ENCODE measurements at regions not wholly inside any gene's neighbourhood (a gene's known extent, or its start where the extent isn't known, plus 50 kb on each side); places are given as distances from the start of the nearest gene placed in this dataset.

DNA sequence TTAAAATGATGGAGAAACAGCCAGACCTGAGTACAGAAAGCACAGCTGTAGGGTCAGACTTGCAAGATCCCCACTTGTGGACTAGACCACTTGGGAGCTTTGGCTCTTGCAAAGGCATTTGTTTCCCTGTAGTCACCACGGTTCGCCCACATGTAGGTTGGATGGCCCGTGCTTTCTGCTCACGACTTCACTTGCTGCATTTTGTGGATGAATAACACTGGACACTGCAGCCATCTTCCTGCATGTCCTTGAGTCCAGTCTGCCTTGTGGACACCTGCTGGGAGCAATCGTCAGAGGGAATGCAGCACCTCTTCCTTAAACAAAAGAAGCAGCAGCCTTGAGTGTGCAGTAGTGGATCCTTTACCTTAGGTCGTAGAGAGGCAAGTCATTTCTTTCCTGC, 372.9 kb upstream of the IRX2 start:
- H3K79me2 ChIP-seq (ENCODE audit: low read length): no peaks in the 10 kb centered on the region

DNA sequence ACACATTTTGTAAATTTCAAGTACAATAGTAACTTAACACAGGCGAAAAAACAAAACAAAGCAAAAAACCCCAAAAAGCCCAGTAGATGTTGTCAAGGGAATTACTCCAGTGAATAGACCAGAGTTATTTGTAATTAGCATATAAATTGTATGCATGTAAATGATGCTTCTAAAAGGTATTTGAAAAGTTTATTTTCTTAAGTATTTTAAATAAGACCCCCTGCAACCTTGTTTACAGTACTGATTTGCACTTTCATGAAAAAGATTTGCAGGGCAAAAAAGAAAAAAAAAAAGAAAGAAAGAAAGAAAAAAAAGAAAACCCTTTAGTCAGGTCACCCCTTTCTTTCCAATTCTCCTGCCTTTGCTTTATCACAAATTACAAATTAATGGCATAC, 372.3 kb upstream of the IRX2 start:
- Histone ChIP-seq H3K4me3 (ENCODE audit: low read length) (no peak overlapping the region), H3K27ac (ENCODE audit: low read length) (no peak overlapping the region), H4K20me1 (ENCODE audit: insufficient read depth, low read depth, low read length) (no peaks in the 10 kb centered on the region)

More for the DNA sequence above, 372.9 kb upstream of the IRX2 start:
- Histone ChIP-seq H3K4me2 (ENCODE audit: low read depth, low read length, poor library complexity, severe bottlenecking) (no peak overlapping the region), H3K4me1 (ENCODE audit: low read length) (no peaks in the 10 kb centered on the region), H3K27ac (ENCODE audit: low read length) (no peak overlapping the region), H3K4me3 (ENCODE audit: low read length) (no peak overlapping the region), H3K27me3 (ENCODE audit: low read length) (no peaks in the 10 kb centered on the region), H3K9me2 (replicated peaks; ENCODE audit: insufficient read depth, low read length) (no peaks in the 10 kb centered on the region), H2AFZ (ENCODE audit: low read length) (no peak overlapping the region), H3K9me3 (ENCODE audit: low read length) (peaks cover 4% of the 10 kb centered on the region; the same call in 1 of the 2 replicates), H4K20me1 (ENCODE audit: insufficient read depth, low read depth, low read length) (no peaks in the 10 kb centered on the region), H3K36me3 (ENCODE audit: insufficient read depth, low read length) (no peaks in the 10 kb centered on the region), H3K9ac (ENCODE audit: low read length) (no peak overlapping the region)
- no peak for DNase-seq

DNA sequence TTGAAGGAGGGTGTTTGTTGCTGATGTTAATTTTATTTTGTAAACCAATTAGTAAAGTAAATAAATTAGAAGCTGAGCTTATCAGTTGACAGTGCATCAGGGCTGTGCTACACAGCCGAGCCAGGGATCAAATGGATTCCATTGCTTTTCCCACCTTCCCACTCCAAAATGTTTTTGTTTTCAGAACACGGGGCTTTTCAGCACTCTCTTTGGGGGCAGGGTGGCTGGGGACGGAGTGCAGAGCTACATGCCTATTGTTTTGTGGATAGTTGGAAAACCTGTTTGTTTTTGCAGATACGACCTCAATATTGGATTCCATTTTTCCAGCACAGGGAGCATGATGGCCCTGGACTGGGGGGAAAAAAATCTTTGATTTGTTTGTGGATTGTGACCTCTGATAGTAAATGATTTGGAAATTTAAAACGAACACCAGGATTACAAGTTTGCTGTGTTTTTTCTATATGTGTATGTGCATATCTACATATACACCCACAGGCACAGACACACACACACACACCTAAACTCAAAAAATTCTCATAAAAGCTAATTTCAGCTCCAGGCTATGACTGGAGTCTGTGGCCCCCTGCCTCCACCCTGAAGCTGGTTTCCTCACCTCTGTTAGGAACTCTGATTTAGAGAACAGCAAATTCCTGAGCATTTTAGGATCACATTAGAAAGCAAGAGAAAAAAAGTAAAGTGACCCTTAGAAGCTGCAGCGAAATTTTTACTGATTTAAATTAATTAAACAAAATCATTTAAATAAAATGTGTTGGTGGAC, 371.7 kb upstream of the IRX2 start:
- Histone ChIP-seq H2AFZ (ENCODE audit: low read length) (no peak overlapping the region), H3K9ac (ENCODE audit: low read length) (no peak overlapping the region), H3K4me2 (ENCODE audit: low read depth, low read length, poor library complexity, severe bottlenecking) (no peak overlapping the region), H3K27me3 (ENCODE audit: low read length) (no peaks in the 10 kb centered on the region), H3K79me2 (ENCODE audit: low read length) (no peaks in the 10 kb centered on the region), H3K4me3 (ENCODE audit: low read length) (no peak overlapping the region), H3K9me3 (ENCODE audit: low read length) (peaks cover 4% of the 10 kb centered on the region; the same call in 1 of the 2 replicates), H4K20me1 (ENCODE audit: insufficient read depth, low read depth, low read length) (no peaks in the 10 kb centered on the region), H3K4me1 (ENCODE audit: low read length) (no peaks in the 10 kb centered on the region), H3K9me2 (replicated peaks; ENCODE audit: insufficient read depth, low read length) (no peaks in the 10 kb centered on the region), H3K36me3 (ENCODE audit: insufficient read depth, low read length) (no peaks in the 10 kb centered on the region), H3K27ac (ENCODE audit: low read length) (no peak overlapping the region)
- DNase-seq: no peak

More for the DNA sequence above, 372.3 kb upstream of the IRX2 start:
- H3K27me3 ChIP-seq (ENCODE audit: low read length): no peaks in the 10 kb centered on the region
- no peaks in the 10 kb centered on the region for H3K36me3 ChIP-seq (ENCODE audit: insufficient read depth, low read length)
- peaks cover 4% of the 10 kb centered on the region; the same call in 1 of the 2 replicates for H3K9me3 ChIP-seq (ENCODE audit: low read length)
- H3K4me2 ChIP-seq (ENCODE audit: low read depth, low read length, poor library complexity, severe bottlenecking): no peak overlapping the region
- no peaks in the 10 kb centered on the region for H3K79me2 ChIP-seq (ENCODE audit: low read length)
- no peak overlapping the region for H2AFZ ChIP-seq (ENCODE audit: low read length)
- no peak overlapping the region for H3K9ac ChIP-seq (ENCODE audit: low read length)
- DNase-seq: no peak
- H3K9me2 ChIP-seq (replicated peaks; ENCODE audit: insufficient read depth, low read length): no peaks in the 10 kb centered on the region
- no peaks in the 10 kb centered on the region for H3K4me1 ChIP-seq (ENCODE audit: low read length)

DNA sequence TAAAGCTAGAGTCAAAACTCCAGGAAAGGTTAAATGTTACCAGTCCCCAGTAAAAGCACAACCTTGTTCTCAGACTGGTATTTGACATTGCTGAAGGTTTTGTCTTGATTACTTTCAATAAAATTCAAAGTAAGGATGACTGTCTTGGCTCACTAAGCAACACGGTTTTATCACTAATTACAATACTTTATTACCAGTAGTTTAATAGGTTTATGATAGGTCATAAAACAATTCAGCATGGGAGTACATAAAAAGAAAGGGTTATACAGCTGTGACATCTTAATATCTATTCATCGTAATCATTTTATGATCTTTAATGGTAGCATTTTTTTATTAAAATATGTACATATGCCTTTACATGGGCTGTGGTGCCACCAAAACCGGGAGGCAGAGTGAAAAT, 370.7 kb upstream of the IRX2 start:
- no peaks in the 10 kb centered on the region for H3K79me2 ChIP-seq (ENCODE audit: low read length)
- H3K36me3 ChIP-seq (ENCODE audit: insufficient read depth, low read length): no peaks in the 10 kb centered on the region
- H3K4me2 ChIP-seq (ENCODE audit: low read depth, low read length, poor library complexity, severe bottlenecking): no peak overlapping the region
- H3K4me1 ChIP-seq (ENCODE audit: low read length): no peaks in the 10 kb centered on the region
- no peak overlapping the region for H3K27ac ChIP-seq (ENCODE audit: low read length)
- no peak for DNase-seq
- peaks cover 4% of the 10 kb centered on the region; the same call in 1 of the 2 replicates for H3K9me3 ChIP-seq (ENCODE audit: low read length)
- H3K9me2 ChIP-seq (replicated peaks; ENCODE audit: insufficient read depth, low read length): no peaks in the 10 kb centered on the region
- no peak overlapping the region for H3K4me3 ChIP-seq (ENCODE audit: low read length)
- H3K9ac ChIP-seq (ENCODE audit: low read length): no peak overlapping the region
- H3K27me3 ChIP-seq (ENCODE audit: low read length): no peaks in the 10 kb centered on the region
- no peaks in the 10 kb centered on the region for H4K20me1 ChIP-seq (ENCODE audit: insufficient read depth, low read depth, low read length)
- H2AFZ ChIP-seq (ENCODE audit: low read length): no peak overlapping the region

DNA sequence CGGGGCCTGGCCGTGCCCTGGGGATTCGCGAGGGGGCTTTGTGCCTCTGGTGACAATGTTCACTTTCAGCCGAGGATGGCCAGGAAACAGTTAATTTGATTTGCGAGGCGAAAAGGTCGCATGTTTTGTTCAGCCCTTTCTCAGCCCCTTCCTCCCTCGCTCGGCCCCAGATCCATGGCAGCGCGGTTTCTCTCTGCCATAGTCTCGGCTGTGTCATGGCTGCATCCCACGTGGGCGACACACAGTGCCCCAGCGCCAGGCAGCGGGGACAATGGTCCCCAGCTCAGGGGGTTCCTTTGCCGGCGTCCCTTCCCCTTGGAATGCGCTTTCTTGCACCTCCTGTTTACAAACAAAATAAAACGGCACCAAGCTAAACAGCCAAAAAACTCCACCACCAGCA, 370.3 kb upstream of the IRX2 start:
- H4K20me1 ChIP-seq (ENCODE audit: insufficient read depth, low read depth, low read length): no peaks in the 10 kb centered on the region
- H3K9me3 ChIP-seq (ENCODE audit: low read length): peaks cover 4% of the 10 kb centered on the region; the same call in 1 of the 2 replicates
- no peaks in the 10 kb centered on the region for H3K27me3 ChIP-seq (ENCODE audit: low read length)
- no peak overlapping the region for H3K27ac ChIP-seq (ENCODE audit: low read length)
- H3K79me2 ChIP-seq (ENCODE audit: low read length): no peaks in the 10 kb centered on the region
- H3K9ac ChIP-seq (ENCODE audit: low read length): no peak overlapping the region
- no peaks in the 10 kb centered on the region for H3K9me2 ChIP-seq (replicated peaks; ENCODE audit: insufficient read depth, low read length)
- no peaks in the 10 kb centered on the region for H3K4me1 ChIP-seq (ENCODE audit: low read length)
- H2AFZ ChIP-seq (ENCODE audit: low read length): no peak overlapping the region
- DNase-seq: no peak
- no peaks in the 10 kb centered on the region for H3K36me3 ChIP-seq (ENCODE audit: insufficient read depth, low read length)
- H3K4me3 ChIP-seq (ENCODE audit: low read length): no peak overlapping the region
- no peak overlapping the region for H3K4me2 ChIP-seq (ENCODE audit: low read depth, low read length, poor library complexity, severe bottlenecking)

DNA sequence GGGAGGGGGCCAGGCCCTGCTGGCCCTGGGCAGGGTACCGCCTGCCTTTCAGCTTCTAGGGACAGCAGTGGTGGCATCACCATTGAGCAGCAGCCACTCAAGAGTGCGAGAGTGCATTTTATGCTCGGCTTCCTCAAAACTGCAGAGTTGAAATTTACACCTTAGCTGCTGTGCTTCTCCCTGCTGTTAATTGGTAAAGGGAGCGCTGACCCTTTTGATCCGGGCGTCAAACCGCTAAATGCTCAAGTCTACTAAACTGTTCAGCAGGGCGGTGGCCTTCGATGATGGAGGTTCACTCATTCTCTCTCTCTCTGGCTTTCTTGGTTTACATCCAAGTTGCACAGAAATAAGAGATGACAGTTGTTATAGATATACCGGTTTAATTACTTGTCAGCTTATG, 368.6 kb upstream of the IRX2 start:
- Histone ChIP-seq H4K20me1 (ENCODE audit: insufficient read depth, low read depth, low read length) (no peaks in the 10 kb centered on the region), H3K9me3 (ENCODE audit: low read length) (peaks cover under 1% of the 10 kb centered on the region; the same call in 1 of the 2 replicates), H3K36me3 (ENCODE audit: insufficient read depth, low read length) (no peaks in the 10 kb centered on the region), H3K79me2 (ENCODE audit: low read length) (no peaks in the 10 kb centered on the region), H2AFZ (ENCODE audit: low read length) (no peak overlapping the region), H3K4me3 (ENCODE audit: low read length) (no peak overlapping the region), H3K27ac (ENCODE audit: low read length) (no peak overlapping the region), H3K9ac (ENCODE audit: low read length) (no peak overlapping the region), H3K9me2 (replicated peaks; ENCODE audit: insufficient read depth, low read length) (no peaks in the 10 kb centered on the region), H3K4me2 (ENCODE audit: low read depth, low read length, poor library complexity, severe bottlenecking) (no peak overlapping the region), H3K4me1 (ENCODE audit: low read length) (no peaks in the 10 kb centered on the region), H3K27me3 (ENCODE audit: low read length) (no peaks in the 10 kb centered on the region)
- no peak for DNase-seq

GRCh38 chr5:3119435-3119834, 368.0 kb upstream of the IRX2 start:
- Histone ChIP-seq H2AFZ (ENCODE audit: low read length) (no peak overlapping the region), H3K9ac (ENCODE audit: low read length) (no peak overlapping the region), H3K9me3 (ENCODE audit: low read length) (no peaks in the 10 kb centered on the region; the same call in 1 of the 2 replicates), H3K36me3 (ENCODE audit: insufficient read depth, low read length) (no peaks in the 10 kb centered on the region), H3K4me1 (ENCODE audit: low read length) (no peaks in the 10 kb centered on the region), H3K9me2 (replicated peaks; ENCODE audit: insufficient read depth, low read length) (no peaks in the 10 kb centered on the region), H4K20me1 (ENCODE audit: insufficient read depth, low read depth, low read length) (no peaks in the 10 kb centered on the region), H3K79me2 (ENCODE audit: low read length) (no peaks in the 10 kb centered on the region), H3K27me3 (ENCODE audit: low read length) (no peaks in the 10 kb centered on the region), H3K4me3 (ENCODE audit: low read length) (no peak overlapping the region), H3K27ac (ENCODE audit: low read length) (no peak overlapping the region), H3K4me2 (ENCODE audit: low read depth, low read length, poor library complexity, severe bottlenecking) (no peak overlapping the region)
- DNase-seq: no peak

DNA sequence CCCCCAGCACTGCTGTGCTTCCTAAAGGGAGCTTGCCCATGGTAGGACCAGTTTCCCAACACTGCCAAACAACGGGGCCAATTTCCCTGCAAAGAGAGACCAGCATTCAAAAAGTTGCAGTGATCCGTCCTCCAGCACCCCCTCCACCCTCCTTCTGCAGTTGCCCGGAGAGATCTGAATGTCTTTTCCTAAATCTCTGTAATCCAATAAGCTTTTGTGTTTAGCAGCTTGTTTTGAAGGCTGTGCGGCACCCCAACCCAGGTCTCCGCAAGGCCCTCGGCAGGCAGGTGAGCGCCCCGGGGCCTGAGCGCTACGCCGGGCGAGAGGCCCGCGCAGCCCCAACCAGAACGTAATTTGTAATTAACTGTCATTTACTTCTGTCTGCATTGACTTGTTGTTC, 366.9 kb upstream of the IRX2 start:
- no peaks in the 10 kb centered on the region for H3K36me3 ChIP-seq (ENCODE audit: insufficient read depth, low read length)

More for the DNA sequence above, 366.9 kb upstream of the IRX2 start:
- no peak overlapping the region for H3K4me2 ChIP-seq (ENCODE audit: low read depth, low read length, poor library complexity, severe bottlenecking)
- H3K4me3 ChIP-seq (ENCODE audit: low read length): no peak overlapping the region
- H2AFZ ChIP-seq (ENCODE audit: low read length): no peak overlapping the region
- no peaks in the 10 kb centered on the region for H3K9me2 ChIP-seq (replicated peaks; ENCODE audit: insufficient read depth, low read length)
- H3K27ac ChIP-seq (ENCODE audit: low read length): no peak overlapping the region
- H3K9me3 ChIP-seq (ENCODE audit: low read length): no peaks in the 10 kb centered on the region; the same call in 1 of the 2 replicates
- no peaks in the 10 kb centered on the region for H3K27me3 ChIP-seq (ENCODE audit: low read length)
- no peak for DNase-seq
- H4K20me1 ChIP-seq (ENCODE audit: insufficient read depth, low read depth, low read length): no peaks in the 10 kb centered on the region
- no peaks in the 10 kb centered on the region for H3K4me1 ChIP-seq (ENCODE audit: low read length)
- H3K9ac ChIP-seq (ENCODE audit: low read length): no peak overlapping the region
- no peaks in the 10 kb centered on the region for H3K79me2 ChIP-seq (ENCODE audit: low read length)

Data from Karpas-422 (cell line).